ENCODE measurements at regions not wholly inside any gene's neighbourhood (a gene's known extent, or its start where the extent isn't known, plus 50 kb on each side); places are given as distances from the start of the nearest gene placed in this dataset.
"Not testable (repeated sequence)": the region's sequence is repeated elsewhere in the genome, so short reads cannot be mapped to it uniquely, and the experiment has no call there.

DNA sequence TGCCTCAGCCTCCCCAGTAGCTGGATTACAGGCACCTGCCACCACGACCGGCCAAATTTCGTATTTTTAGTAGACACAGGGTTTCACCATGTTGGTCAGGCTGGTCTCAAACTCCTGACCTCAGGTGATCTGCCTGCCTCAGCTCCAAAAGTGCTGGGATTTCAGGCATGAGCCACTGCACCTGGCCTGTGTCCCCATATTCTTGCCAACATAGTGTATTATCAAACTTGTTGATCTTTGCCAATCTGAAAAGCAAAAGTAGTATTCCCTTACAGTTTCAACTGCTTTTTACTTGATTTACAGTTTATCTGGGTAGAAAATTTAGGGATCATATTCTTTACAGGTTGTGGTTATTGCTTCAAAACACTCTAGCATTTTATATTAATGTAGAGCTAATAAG, 524.9 kb downstream of the TTLL7 start:
- H3K36me3 Mint-ChIP-seq (ENCODE audit: low read depth); DNase-seq (ENCODE audit: low spot score); H3K4me3 Mint-ChIP-seq (ENCODE audit: low read depth); intact Hi-C loops (cut with micrococcal nuclease); H3K4me1 Mint-ChIP-seq (ENCODE audit: low read depth); H3K27ac Mint-ChIP-seq; H3K9me3 Mint-ChIP-seq; H3K27me3 Mint-ChIP-seq (ENCODE audit: low read depth): not testable (repeated sequence)

GRCh38 chr1:83472066-83472465, 526.9 kb downstream of the TTLL7 start:
- H3K4me1 Mint-ChIP-seq (ENCODE audit: low read depth); H3K27ac Mint-ChIP-seq; H3K4me3 Mint-ChIP-seq (ENCODE audit: low read depth); H3K27me3 Mint-ChIP-seq (ENCODE audit: low read depth); H3K36me3 Mint-ChIP-seq (ENCODE audit: low read depth); H3K9me3 Mint-ChIP-seq; intact Hi-C loops (cut with micrococcal nuclease); DNase-seq (ENCODE audit: low spot score): not testable (repeated sequence)

DNA sequence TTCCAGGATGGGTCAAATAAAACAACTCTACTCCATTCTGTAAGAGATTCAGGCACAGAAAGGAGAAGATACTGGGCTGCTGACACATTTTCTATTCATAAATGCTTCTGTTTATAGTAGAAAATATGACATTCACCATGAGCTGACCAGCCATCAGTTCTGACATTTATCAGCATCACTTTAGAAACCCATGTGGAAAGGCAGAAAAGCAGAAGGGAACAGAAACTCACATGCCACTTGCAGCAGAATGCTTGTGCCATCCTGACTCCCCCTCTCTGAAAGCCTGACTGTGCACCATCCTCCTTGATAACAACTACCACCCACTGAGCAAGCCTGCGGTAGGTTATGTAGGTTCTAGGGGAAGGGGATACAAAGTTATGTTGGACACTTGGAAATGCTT, 527.7 kb downstream of the TTLL7 start:
- DNase-seq (ENCODE audit: low spot score); H3K27me3 Mint-ChIP-seq (ENCODE audit: low read depth); H3K9me3 Mint-ChIP-seq; intact Hi-C loops (cut with micrococcal nuclease); H3K4me1 Mint-ChIP-seq (ENCODE audit: low read depth); H3K36me3 Mint-ChIP-seq (ENCODE audit: low read depth); H3K27ac Mint-ChIP-seq; H3K4me3 Mint-ChIP-seq (ENCODE audit: low read depth): not testable (repeated sequence)

DNA sequence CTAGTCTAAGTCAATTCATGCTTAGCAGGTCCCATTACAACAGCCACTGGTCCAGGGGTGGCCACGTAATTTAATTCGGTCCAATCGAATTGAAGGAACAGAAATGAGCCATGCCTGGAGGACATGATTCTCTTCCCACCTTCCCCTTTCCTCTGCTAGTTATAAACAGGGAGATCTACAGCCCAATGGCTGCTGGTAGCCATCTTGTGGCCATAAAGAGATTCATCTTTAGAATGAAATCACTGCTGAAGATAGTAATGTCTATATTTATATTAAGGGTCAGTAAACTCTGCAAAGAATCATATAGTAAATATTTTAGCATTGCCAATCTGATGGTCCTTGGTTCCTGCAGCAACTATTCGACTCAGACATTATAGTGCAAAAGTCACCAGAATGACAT, 530.6 kb downstream of the TTLL7 start:
- DNase-seq (ENCODE audit: low spot score); H3K9me3 Mint-ChIP-seq; H3K27me3 Mint-ChIP-seq (ENCODE audit: low read depth); intact Hi-C loops (cut with micrococcal nuclease); H3K27ac Mint-ChIP-seq; H3K4me3 Mint-ChIP-seq (ENCODE audit: low read depth); H3K4me1 Mint-ChIP-seq (ENCODE audit: low read depth); H3K36me3 Mint-ChIP-seq (ENCODE audit: low read depth): not testable (repeated sequence)

- H3K9me3 Mint-ChIP-seq; H3K36me3 Mint-ChIP-seq (ENCODE audit: low read depth); H3K4me3 Mint-ChIP-seq (ENCODE audit: low read depth); DNase-seq (ENCODE audit: low spot score); H3K4me1 Mint-ChIP-seq (ENCODE audit: low read depth); H3K27me3 Mint-ChIP-seq (ENCODE audit: low read depth); H3K27ac Mint-ChIP-seq; intact Hi-C loops (cut with micrococcal nuclease): not testable (repeated sequence)
Observed at GRCh38 chr1:83457735-83458248, 541.1 kb downstream of the TTLL7 start.

DNA sequence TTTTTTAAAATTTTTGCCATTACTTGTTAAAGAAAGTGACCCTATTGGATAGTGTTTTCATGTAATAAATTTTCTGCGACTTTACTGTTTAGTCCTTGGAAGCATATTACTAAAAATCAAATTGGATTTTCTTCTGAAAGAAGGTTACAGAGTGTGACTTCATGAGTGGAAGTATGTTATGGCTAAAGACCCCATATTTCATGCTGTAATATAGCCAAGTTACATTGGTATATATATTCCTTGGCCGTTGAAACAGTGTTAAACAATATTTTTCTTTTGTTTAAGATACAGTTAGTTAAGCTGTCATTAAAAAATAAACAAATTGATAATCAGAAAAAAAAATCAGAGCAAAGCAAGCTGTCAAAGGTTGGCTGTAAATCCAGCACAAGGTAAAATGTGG, 541.7 kb downstream of the TTLL7 start:
- H3K9me3 Mint-ChIP-seq; H3K4me1 Mint-ChIP-seq (ENCODE audit: low read depth); H3K4me3 Mint-ChIP-seq (ENCODE audit: low read depth); intact Hi-C loops (cut with micrococcal nuclease); H3K27me3 Mint-ChIP-seq (ENCODE audit: low read depth); DNase-seq (ENCODE audit: low spot score); H3K36me3 Mint-ChIP-seq (ENCODE audit: low read depth); H3K27ac Mint-ChIP-seq: not testable (repeated sequence)

DNA sequence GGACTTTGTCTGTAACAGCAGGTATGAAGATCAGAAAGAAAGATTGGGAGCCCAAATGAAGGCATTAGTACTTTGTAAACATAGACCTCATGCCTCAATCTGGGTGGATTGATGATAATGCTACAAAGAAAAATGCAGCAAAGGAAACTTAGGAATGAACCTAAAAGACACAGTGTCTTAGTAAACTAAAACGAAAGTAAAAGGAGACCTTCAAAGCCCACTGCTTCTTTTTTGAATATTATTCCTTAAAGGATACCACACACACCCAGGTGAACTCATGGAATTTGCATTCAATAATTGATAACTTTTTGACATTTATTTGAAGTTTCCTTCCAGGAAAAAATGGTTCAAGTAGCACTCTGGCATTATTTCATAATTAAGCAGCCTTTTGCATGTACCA, 543.2 kb downstream of the TTLL7 start:
- H3K27ac Mint-ChIP-seq; DNase-seq (ENCODE audit: low spot score); intact Hi-C loops (cut with micrococcal nuclease); H3K4me1 Mint-ChIP-seq (ENCODE audit: low read depth); H3K9me3 Mint-ChIP-seq; H3K27me3 Mint-ChIP-seq (ENCODE audit: low read depth); H3K36me3 Mint-ChIP-seq (ENCODE audit: low read depth); H3K4me3 Mint-ChIP-seq (ENCODE audit: low read depth): not testable (repeated sequence)

DNA sequence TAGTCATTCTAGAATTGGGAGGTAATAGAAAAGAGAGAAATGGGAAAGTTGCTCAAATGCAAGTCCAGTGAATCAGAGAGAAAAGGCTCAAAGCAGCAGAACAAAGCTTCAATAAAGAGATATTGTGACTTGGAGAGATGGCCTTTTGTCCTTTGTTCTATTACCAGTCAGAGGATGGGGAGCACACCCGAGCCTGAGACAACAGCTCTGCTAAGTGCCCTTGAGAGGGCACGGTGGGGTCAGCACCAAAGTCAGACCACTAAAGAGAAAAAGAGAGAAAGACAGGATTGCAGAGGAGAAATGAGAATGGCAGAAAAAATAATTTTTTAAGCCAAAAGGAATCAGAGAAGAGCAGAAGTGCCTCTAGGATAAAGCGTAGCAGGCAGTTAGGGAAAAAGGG, 553.1 kb downstream of the TTLL7 start:
- H3K27ac Mint-ChIP-seq; DNase-seq (ENCODE audit: low spot score); intact Hi-C loops (cut with micrococcal nuclease); H3K4me1 Mint-ChIP-seq (ENCODE audit: low read depth); H3K36me3 Mint-ChIP-seq (ENCODE audit: low read depth); H3K27me3 Mint-ChIP-seq (ENCODE audit: low read depth); H3K9me3 Mint-ChIP-seq; H3K4me3 Mint-ChIP-seq (ENCODE audit: low read depth): not testable (repeated sequence)

DNA sequence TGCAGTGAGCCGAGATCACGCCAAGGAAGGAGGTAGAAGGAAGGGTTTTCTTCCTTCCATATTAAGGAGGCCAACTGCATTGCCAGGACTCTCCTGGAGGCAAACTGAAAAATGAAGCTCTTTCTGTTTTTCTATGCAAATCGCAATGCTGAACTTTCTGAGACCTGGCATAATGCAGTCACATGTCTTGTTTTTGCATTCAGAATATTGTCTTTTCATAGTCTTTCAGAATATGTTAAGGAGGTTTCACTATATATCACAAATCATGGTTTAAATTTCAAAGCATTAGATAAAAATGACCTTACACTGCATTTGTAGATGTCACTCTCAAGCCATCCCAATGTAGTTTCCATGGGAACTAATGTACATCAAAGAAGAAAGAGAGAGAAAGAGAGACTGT, 556.5 kb downstream of the TTLL7 start:
- DNase-seq (ENCODE audit: low spot score); H3K9me3 Mint-ChIP-seq; H3K27me3 Mint-ChIP-seq (ENCODE audit: low read depth); intact Hi-C loops (cut with micrococcal nuclease); H3K4me3 Mint-ChIP-seq (ENCODE audit: low read depth); H3K27ac Mint-ChIP-seq; H3K4me1 Mint-ChIP-seq (ENCODE audit: low read depth); H3K36me3 Mint-ChIP-seq (ENCODE audit: low read depth): not testable (repeated sequence)

GRCh38 chr1:83440586-83440985, 558.3 kb downstream of the TTLL7 start:
- H3K27me3 Mint-ChIP-seq (ENCODE audit: low read depth); DNase-seq (ENCODE audit: low spot score); H3K9me3 Mint-ChIP-seq; H3K4me3 Mint-ChIP-seq (ENCODE audit: low read depth); H3K4me1 Mint-ChIP-seq (ENCODE audit: low read depth); intact Hi-C loops (cut with micrococcal nuclease); H3K36me3 Mint-ChIP-seq (ENCODE audit: low read depth); H3K27ac Mint-ChIP-seq: not testable (repeated sequence)

GRCh38 chr1:83440021-83440420, 558.9 kb downstream of the TTLL7 start:
- H3K27ac Mint-ChIP-seq; H3K36me3 Mint-ChIP-seq (ENCODE audit: low read depth); H3K9me3 Mint-ChIP-seq; DNase-seq (ENCODE audit: low spot score); H3K4me1 Mint-ChIP-seq (ENCODE audit: low read depth); intact Hi-C loops (cut with micrococcal nuclease); H3K4me3 Mint-ChIP-seq (ENCODE audit: low read depth); H3K27me3 Mint-ChIP-seq (ENCODE audit: low read depth): not testable (repeated sequence)

- DNase-seq (ENCODE audit: low spot score); intact Hi-C loops (cut with micrococcal nuclease): not testable (repeated sequence)
Observed at GRCh38 chr1:83438316-83438715, 560.6 kb downstream of the TTLL7 start.

GRCh38 chr1:83435336-83435735, 563.6 kb downstream of the TTLL7 start:
- intact Hi-C loops (cut with micrococcal nuclease); H3K27me3 Mint-ChIP-seq (ENCODE audit: low read depth); H3K4me1 Mint-ChIP-seq (ENCODE audit: low read depth); H3K36me3 Mint-ChIP-seq (ENCODE audit: low read depth); H3K4me3 Mint-ChIP-seq (ENCODE audit: low read depth); H3K9me3 Mint-ChIP-seq; DNase-seq (ENCODE audit: low spot score); H3K27ac Mint-ChIP-seq: not testable (repeated sequence)

More at GRCh38 chr1:83438316-83438715, 560.6 kb downstream of the TTLL7 start:
- not testable (repeated sequence) for H3K27ac Mint-ChIP-seq; H3K4me1 Mint-ChIP-seq (ENCODE audit: low read depth); H3K27me3 Mint-ChIP-seq (ENCODE audit: low read depth); H3K36me3 Mint-ChIP-seq (ENCODE audit: low read depth); H3K9me3 Mint-ChIP-seq; H3K4me3 Mint-ChIP-seq (ENCODE audit: low read depth)

DNA sequence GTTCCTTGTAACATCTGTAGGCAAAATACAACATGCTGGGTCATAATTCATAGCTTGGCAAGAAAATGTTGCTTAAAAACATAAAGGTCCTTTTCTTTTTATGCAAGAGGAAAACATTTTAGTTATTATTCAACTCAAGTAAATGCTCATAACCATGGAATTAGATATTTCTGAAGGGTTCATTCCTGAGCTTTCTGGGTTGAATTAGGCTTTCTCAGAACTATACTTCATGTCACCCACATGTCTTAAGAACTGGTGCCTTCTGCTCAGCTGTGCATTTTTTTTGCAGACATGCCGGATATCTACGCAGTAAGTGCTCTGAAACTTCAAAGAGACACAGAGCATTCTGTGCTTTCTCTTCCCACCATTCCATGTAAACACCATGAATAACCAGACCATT, 571.4 kb downstream of the TTLL7 start:
- H3K9me3 Mint-ChIP-seq; intact Hi-C loops (cut with micrococcal nuclease); H3K27ac Mint-ChIP-seq; H3K27me3 Mint-ChIP-seq (ENCODE audit: low read depth); DNase-seq (ENCODE audit: low spot score); H3K4me1 Mint-ChIP-seq (ENCODE audit: low read depth); H3K36me3 Mint-ChIP-seq (ENCODE audit: low read depth); H3K4me3 Mint-ChIP-seq (ENCODE audit: low read depth): not testable (repeated sequence)

Data from activated T-helper 2 cell treated with anti-CD3 and anti-CD28 coated beads, Interferon-gamma antibody, Interleukin-2, Interleukin-4, amounts not matched to agents 10 μg/mL and 5 μg/mL and 100 μg/mL, durations not matched to agents 14 hours and 24 hours and 36 hours (primary cell).